ENCODE measurements at regions not wholly inside any gene's neighbourhood (a gene's known extent, or its start where the extent isn't known, plus 50 kb on each side); places are given as distances from the start of the nearest gene placed in this dataset.
A peak's percentile ranks its signal among the peaks of the same experiment; 100 is the strongest.

GRCh38 chr10:120183546-120183945 is 273.5 kb upstream of the PLPP4 start:
- H3K79me2 ChIP-seq (ENCODE audit: control insufficient read depth, insufficient read depth, low read length) = no peaks in the 10 kb centered on the region
- ChIA-PET POLR2A (no interaction called here), CTCF (ENCODE audit: low intra/inter-chr PET ratio) (no interaction called here)
- TF ChIP-seq MAFF (IDR thresholded peaks at IDR 0.05; ENCODE audit: low read length) = peak; percentile 32; the same call in 1 of the 2 replicates
- TF ChIP-seq PPARD (CRISPR knock-in tag; IDR thresholded peaks at IDR 0.05) = no peak
- peak; percentile 55 for TF ChIP-seq NFE2L1 (tag; IDR thresholded peaks at IDR 0.05; ENCODE audit: borderline replicate concordance, low read depth)
- no peak for TF ChIP-seq PTRF (tag; IDR thresholded peaks at IDR 0.05)
- no peak for TF ChIP-seq KLF13 (tag; IDR thresholded peaks at IDR 0.05; ENCODE audit: borderline replicate concordance, low read depth)
- 0 out of 2 replicates have a peak, but pooled peaks have one; percentile 25 for TF ChIP-seq ZNF316 (IDR thresholded peaks at IDR 0.05)
- TF ChIP-seq C11orf30 (IDR thresholded peaks at IDR 0.05; ENCODE audit: low read depth) = peak; percentile 38; the same call in 1 of the 2 replicates
- TF ChIP-seq ZNF444 (CRISPR knock-in tag; IDR thresholded peaks at IDR 0.05) = no peak
- TF ChIP-seq PHTF2 (CRISPR knock-in tag; IDR thresholded peaks at IDR 0.05) = no peak
- TF ChIP-seq BMI1 (IDR thresholded peaks at IDR 0.05; ENCODE audit: low read length) = no peak
- TF ChIP-seq HNRNPL (IDR thresholded peaks at IDR 0.05; ENCODE audit: low read depth, low read length) = no peak
- TF ChIP-seq ZEB2 (IDR thresholded peaks at IDR 0.05) = no peak
- no peak for TF ChIP-seq TEAD4 (IDR thresholded peaks at IDR 0.05; ENCODE audit: low read length)
- TF ChIP-seq TEAD4 (CRISPR knock-in tag; IDR thresholded peaks at IDR 0.05; ENCODE audit: borderline replicate concordance) = no peak
- TF ChIP-seq HDAC1 (IDR thresholded peaks at IDR 0.05) = no peak
- TF ChIP-seq, protein P1, sequence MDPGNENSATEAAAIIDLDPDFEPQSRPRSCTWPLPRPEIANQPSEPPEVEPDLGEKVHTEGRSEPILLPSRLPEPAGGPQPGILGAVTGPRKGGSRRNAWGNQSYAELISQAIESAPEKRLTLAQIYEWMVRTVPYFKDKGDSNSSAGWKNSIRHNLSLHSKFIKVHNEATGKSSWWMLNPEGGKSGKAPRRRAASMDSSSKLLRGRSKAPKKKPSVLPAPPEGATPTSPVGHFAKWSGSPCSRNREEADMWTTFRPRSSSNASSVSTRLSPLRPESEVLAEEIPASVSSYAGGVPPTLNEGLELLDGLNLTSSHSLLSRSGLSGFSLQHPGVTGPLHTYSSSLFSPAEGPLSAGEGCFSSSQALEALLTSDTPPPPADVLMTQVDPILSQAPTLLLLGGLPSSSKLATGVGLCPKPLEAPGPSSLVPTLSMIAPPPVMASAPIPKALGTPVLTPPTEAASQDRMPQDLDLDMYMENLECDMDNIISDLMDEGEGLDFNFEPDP (CRISPR knock-in tag; IDR thresholded peaks at IDR 0.05) = no peak
- TF ChIP-seq MAFG (tag; conservative IDR thresholded peaks at IDR 0.05) = peak; percentile 65
- no peak for TF ChIP-seq ATF1 (CRISPR knock-in tag; IDR thresholded peaks at IDR 0.05)
- no peak for TF ChIP-seq ATF1 (tag; IDR thresholded peaks at IDR 0.05)
- peak; percentile 39; the same call in 1 of the 2 replicates for TF ChIP-seq NFE2 (IDR thresholded peaks at IDR 0.05; ENCODE audit: low read depth)
- TF ChIP-seq MAFK (IDR thresholded peaks at IDR 0.05; ENCODE audit: low read length) = peak; percentile 18; the same call in 1 of the 2 replicates
- H3K36me3 ChIP-seq (ENCODE audit: control insufficient read depth, insufficient read depth, low read length) = no peaks in the 10 kb centered on the region
- H3K4me2 ChIP-seq (ENCODE audit: insufficient read depth, low read length) = no peak overlapping the region
- no peak overlapping the region for H3K27ac ChIP-seq (ENCODE audit: extremely low read depth, low read depth, low read length)
- H3K9me3 ChIP-seq (replicated peaks; ENCODE audit: control insufficient read depth, insufficient read depth, low read depth, low read length) = no peaks in the 10 kb centered on the region
- H3K27me3 ChIP-seq (ENCODE audit: control insufficient read depth in 2 of 2, insufficient read depth in 2 of 2, low read length in 2 of 2) = no peaks in the 10 kb centered on the region; a peak in 1 of 5 replicates
- no peak for DNase-seq (ENCODE audit: extremely low read depth in 1 of 4, low spot score in 3 of 4)
- H3K4me3 ChIP-seq = no peak overlapping the region
- H2AFZ ChIP-seq (ENCODE audit: low read depth, low read length) = no peak overlapping the region
- WGBS (ENCODE audit: insufficient coverage, low coverage, missing lambda C conversion rate) = 0% methylated on average over 3 of the region's 3 CpGs
- FAIRE-seq = no peak
- intact Hi-C loops (cut with micrococcal nuclease) = no loop called here
- in situ Hi-C loops (cut with MboI) = no loop called here
- H3K4me1 ChIP-seq (replicated peaks in 1 of 2; ENCODE audit: control insufficient read depth in 2 of 2, insufficient read depth in 2 of 2, low read length in 2 of 2) = no peaks in the 10 kb centered on the region
- H3K9me1 ChIP-seq (ENCODE audit: control insufficient read depth, insufficient read depth, low read length) = no peaks in the 10 kb centered on the region
- H4K20me1 ChIP-seq (replicated peaks; ENCODE audit: control insufficient read depth, insufficient read depth, low read length) = no peaks in the 10 kb centered on the region
- BruUV-seq (replicated peaks) = no TSS peak
- ATAC-seq = no peak
- no peak overlapping the region for H3K9ac ChIP-seq (ENCODE audit: insufficient read depth in 1 of 2, low read depth in 2 of 2, low read length in 2 of 2)
